ENCODE measurements at regions not wholly inside any gene's neighbourhood (a gene's known extent, or its start where the extent isn't known, plus 50 kb on each side); places are given as distances from the start of the nearest gene placed in this dataset.

DNA sequence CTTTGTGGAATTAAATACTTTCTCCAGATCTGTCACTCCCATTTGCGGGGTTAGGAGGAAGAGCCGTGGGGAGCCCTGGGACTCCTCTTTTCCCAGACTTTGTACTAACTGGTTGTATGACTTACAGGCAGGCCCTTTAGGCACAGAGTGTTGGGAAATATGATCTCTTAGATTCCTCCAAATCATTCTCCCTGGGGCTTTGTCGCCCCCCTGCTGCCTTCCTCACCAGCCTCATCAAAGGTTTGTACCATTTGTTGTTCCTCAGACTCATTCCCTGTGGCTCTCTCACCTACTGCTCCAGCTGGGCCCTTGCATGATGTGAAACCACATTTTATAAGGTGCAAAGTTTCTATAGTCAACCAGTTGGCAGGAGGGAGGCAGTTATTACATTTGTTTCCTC lies 56.4 kb downstream of the CRYGS start:
- H3K4me3 ChIP-seq (replicated peaks in 1 of 2; ENCODE audit: low read depth in 2 of 2, low read length in 2 of 2): no peak overlapping the region
- DNase-seq (ENCODE audit: low read depth in 2 of 2): no peak
- TF ChIP-seq CTCF (IDR thresholded peaks at IDR 0.05; ENCODE audit: low read depth, low read length): no peak

DNA sequence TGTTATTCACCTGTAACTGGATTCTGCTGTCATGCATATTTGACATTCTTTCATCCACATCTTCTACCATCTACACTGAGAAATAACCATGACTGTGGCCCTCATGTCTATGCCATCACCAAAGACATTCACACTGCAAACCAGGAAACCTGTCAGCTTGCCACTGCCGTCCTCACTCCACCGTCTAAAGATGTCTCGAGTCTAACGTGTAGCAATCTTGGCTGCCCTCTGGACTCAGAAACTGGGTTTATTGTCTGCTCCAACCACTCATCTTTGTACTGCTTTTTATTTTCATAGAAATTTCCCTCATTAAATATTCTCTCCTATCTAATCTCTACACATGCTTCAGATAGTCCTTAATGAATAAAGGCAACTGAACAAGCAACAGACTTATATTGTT lies 57.1 kb downstream of the CRYGS start:
- no peak for TF ChIP-seq CTCF (IDR thresholded peaks at IDR 0.05; ENCODE audit: low read depth, low read length)
- no peak overlapping the region for H3K4me3 ChIP-seq (replicated peaks in 1 of 2; ENCODE audit: low read depth in 2 of 2, low read length in 2 of 2)
- DNase-seq (ENCODE audit: low read depth in 2 of 2): no peak

GRCh38 chr3:186483611-186484340 lies 60.4 kb downstream of the CRYGS start:
- no peak for DNase-seq (ENCODE audit: low read depth in 2 of 2)
- H3K4me3 ChIP-seq (replicated peaks in 1 of 2; ENCODE audit: low read depth in 2 of 2, low read length in 2 of 2): no peak overlapping the region
- no peak for TF ChIP-seq CTCF (IDR thresholded peaks at IDR 0.05; ENCODE audit: low read depth, low read length)

- H3K4me3 ChIP-seq (replicated peaks in 1 of 2; ENCODE audit: low read depth in 2 of 2, low read length in 2 of 2): no peak overlapping the region
- TF ChIP-seq CTCF (IDR thresholded peaks at IDR 0.05; ENCODE audit: low read depth, low read length): no peak
- DNase-seq (ENCODE audit: low read depth in 2 of 2): no peak
These were observed 62.7 kb downstream of the CRYGS start for GRCh38 chr3:186481526-186481925.

- no peak overlapping the region for H3K4me3 ChIP-seq (replicated peaks in 1 of 2; ENCODE audit: low read depth in 2 of 2, low read length in 2 of 2)
- no peak for TF ChIP-seq CTCF (IDR thresholded peaks at IDR 0.05; ENCODE audit: low read depth, low read length)
- no peak for DNase-seq (ENCODE audit: low read depth in 2 of 2)
These were observed 66.3 kb downstream of the CRYGS start for GRCh38 chr3:186477876-186478275.

GRCh38 chr3:186477033-186477432 lies 67.1 kb downstream of the CRYGS start:
- TF ChIP-seq CTCF (IDR thresholded peaks at IDR 0.05; ENCODE audit: low read depth, low read length): no peak
- DNase-seq (ENCODE audit: low read depth in 2 of 2): no peak
- H3K4me3 ChIP-seq (replicated peaks in 1 of 2; ENCODE audit: low read depth in 2 of 2, low read length in 2 of 2): no peak overlapping the region

DNA sequence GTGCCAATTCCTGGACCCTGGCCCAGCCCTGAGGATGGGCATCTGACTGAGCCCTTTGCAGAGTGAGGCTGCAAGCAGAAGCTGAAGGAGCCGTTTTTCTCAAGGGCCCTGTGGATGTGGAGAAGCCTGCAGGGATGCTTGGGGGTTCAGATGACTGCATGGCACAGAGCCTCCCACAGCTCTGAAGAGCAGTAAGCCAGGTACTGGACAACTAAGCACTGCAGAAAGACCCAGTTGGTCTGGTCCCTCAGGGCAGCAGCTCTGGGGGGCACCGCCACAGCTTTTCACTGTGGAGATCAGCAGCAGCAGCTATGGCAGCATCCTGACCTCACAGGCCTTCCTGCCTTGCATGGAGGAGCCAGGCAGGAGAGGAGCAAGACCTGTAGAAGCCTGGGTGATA lies 67.6 kb downstream of the CRYGS start:
- no peak overlapping the region for H3K4me3 ChIP-seq (replicated peaks in 1 of 2; ENCODE audit: low read depth in 2 of 2, low read length in 2 of 2)
- no peak for TF ChIP-seq CTCF (IDR thresholded peaks at IDR 0.05; ENCODE audit: low read depth, low read length)
- DNase-seq (ENCODE audit: low read depth in 2 of 2): no peak

Measured in cardiac fibroblast (primary cell).